HL-60 (cell line): ENCODE measurements at regions not wholly inside any gene's neighbourhood (a gene's known extent, or its start where the extent isn't known, plus 50 kb on each side); places are given as distances from the start of the nearest gene placed in this dataset.
A peak's percentile ranks its signal among the peaks of the same experiment; 100 is the strongest.

ENCODE experiments used
- DNase-seq, 2 experiments: peaks; one replicate each; pipeline ENCODE4 v3.0.0-alpha.2; 2010 to 2020; ENCODE audit warnings: low read depth in 1 of 2, low spot score in 1 of 2
- H3K27ac ChIP-seq: fragments of 250-450 bp; sonication (Bioruptor Pico); replicated peaks from 2 replicates; pipeline ENCODE4 v1.5.1; 2020; ENCODE audit warnings: mild to moderate bottlenecking, moderate library complexity
- H3K27me3 ChIP-seq: fragments of 250-450 bp; sonication (Bioruptor Pico); 2 replicates; pipeline ENCODE4 v1.5.1; 2021; ENCODE audit warnings: mild to moderate bottlenecking, moderate library complexity; ENCODE audit not compliant: insufficient read depth, poor library complexity, severe bottlenecking
- H3K4me3 ChIP-seq: replicated peaks from 2 replicates; pipeline ENCODE4 v1.5.1; 2011; ENCODE audit warnings: mild to moderate bottlenecking, control low read depth, low read length; ENCODE audit not compliant: insufficient read depth
- GABPA ChIP-seq: IDR thresholded peaks from 2 replicates; pipeline ENCODE4 v1.6.1; 2012; ENCODE audit warnings: low read depth
- POLR2AphosphoS5 ChIP-seq: IDR thresholded peaks from 2 replicates; pipeline ENCODE4 v1.6.1; 2012; ENCODE audit warnings: low read depth
- REST ChIP-seq: IDR thresholded peaks from 2 replicates; pipeline ENCODE4 v1.6.1; 2012; ENCODE audit warnings: low read depth; ENCODE audit not compliant: insufficient replicate concordance
- SPI1 ChIP-seq: IDR thresholded peaks from 2 replicates; pipeline ENCODE4 v1.6.1; 2012; ENCODE audit warnings: low read depth, mild to moderate bottlenecking, borderline replicate concordance
- TF ChIP-seq, protein P1 (sequence below): IDR thresholded peaks from one replicate; pipeline ENCODE4 v1.5.1; 2011; ENCODE audit warnings: low read length, control low read depth, inconsistent platforms; ENCODE audit not compliant: insufficient read depth

DNA sequence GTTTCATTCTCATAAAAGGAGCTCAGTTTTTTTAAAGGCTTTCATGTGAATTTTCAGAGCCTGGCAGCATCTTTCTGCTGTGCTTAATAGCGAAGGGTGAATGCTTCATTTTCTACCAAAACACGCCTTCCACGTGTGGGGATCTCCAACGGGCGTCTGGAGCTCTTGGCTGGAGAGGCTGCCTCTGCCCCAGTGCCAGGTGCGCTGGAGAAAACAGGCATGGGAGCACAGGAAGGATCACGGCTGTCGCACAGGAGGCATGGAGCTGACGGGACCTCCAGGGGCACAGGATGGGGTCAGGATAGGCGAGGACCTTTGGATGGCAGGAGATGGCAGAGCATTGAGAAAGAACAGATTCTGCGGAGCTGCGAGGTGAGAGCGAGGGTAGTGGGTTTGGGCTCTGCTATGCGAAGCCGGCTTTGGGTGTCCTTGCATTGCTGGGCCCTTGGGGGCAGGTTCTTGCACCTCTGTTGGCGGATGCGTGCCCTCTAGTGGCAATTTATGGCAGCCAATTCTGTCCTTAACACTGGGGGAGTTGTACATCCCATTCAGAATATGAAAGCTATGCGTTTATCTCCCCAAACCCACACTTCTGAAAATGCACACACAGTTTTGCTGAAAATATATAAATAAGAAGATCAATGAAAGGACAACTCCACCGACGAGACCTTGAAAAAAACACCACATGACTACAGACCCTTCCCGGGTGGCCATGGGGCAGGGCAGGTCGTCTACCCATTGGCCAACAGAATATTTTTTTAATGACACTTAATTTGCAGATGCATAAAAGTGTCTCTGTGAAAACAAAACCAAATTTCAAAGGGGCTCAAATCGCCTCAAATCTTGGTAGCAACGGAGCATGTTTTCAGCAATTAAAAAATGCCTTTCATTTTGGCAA is 90.4 kb upstream of the SLC35G4 start:
- no peak overlapping the region for H3K27ac ChIP-seq
- DNase-seq = peak; percentile 32 to 75
- TF ChIP-seq, protein P1, sequence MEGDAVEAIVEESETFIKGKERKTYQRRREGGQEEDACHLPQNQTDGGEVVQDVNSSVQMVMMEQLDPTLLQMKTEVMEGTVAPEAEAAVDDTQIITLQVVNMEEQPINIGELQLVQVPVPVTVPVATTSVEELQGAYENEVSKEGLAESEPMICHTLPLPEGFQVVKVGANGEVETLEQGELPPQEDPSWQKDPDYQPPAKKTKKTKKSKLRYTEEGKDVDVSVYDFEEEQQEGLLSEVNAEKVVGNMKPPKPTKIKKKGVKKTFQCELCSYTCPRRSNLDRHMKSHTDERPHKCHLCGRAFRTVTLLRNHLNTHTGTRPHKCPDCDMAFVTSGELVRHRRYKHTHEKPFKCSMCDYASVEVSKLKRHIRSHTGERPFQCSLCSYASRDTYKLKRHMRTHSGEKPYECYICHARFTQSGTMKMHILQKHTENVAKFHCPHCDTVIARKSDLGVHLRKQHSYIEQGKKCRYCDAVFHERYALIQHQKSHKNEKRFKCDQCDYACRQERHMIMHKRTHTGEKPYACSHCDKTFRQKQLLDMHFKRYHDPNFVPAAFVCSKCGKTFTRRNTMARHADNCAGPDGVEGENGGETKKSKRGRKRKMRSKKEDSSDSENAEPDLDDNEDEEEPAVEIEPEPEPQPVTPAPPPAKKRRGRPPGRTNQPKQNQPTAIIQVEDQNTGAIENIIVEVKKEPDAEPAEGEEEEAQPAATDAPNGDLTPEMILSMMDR = peak; percentile 99
- TF ChIP-seq GABPA (no peak), SPI1 (no peak), POLR2AphosphoS5 (no peak), REST (no peak)
- peaks cover 4% of the 10 kb centered on the region for H3K27me3 ChIP-seq
- H3K4me3 ChIP-seq = no peak overlapping the region

GRCh38 chr18:11517704-11518103 is 91.7 kb upstream of the SLC35G4 start:
- Histone ChIP-seq H3K4me3 (no peak overlapping the region), H3K27me3 (peaks cover 6% of the 10 kb centered on the region), H3K27ac (no peak overlapping the region)
- TF ChIP-seq SPI1 (no peak), POLR2AphosphoS5 (no peak), GABPA (no peak), REST (no peak)
- TF ChIP-seq, protein P1 = no peak
- no peak for DNase-seq

GRCh38 chr18:11516751-11517503 is 92.5 kb upstream of the SLC35G4 start:
- TF ChIP-seq, protein P1 = no peak
- TF ChIP-seq SPI1 (no peak), POLR2AphosphoS5 (no peak), REST (no peak), GABPA (no peak)
- DNase-seq = no peak
- Histone ChIP-seq H3K4me3 (no peak overlapping the region), H3K27ac (no peak overlapping the region), H3K27me3 (peaks cover 6% of the 10 kb centered on the region)
